GM11168 (cell line): ENCODE measurements at regions not wholly inside any gene's neighbourhood (a gene's known extent, or its start where the extent isn't known, plus 50 kb on each side); places are given as distances from the start of the nearest gene placed in this dataset.

Source experiments
- in situ Hi-C: fragments of 300-500 bp; cut with MboI; formaldehyde crosslinking; loops from one replicate; pipeline ENCODE4 v1.12.0; 2022; ENCODE audit warnings: low sequenced_read_pairs; ENCODE audit not compliant: unreplicated experiment

DNA sequence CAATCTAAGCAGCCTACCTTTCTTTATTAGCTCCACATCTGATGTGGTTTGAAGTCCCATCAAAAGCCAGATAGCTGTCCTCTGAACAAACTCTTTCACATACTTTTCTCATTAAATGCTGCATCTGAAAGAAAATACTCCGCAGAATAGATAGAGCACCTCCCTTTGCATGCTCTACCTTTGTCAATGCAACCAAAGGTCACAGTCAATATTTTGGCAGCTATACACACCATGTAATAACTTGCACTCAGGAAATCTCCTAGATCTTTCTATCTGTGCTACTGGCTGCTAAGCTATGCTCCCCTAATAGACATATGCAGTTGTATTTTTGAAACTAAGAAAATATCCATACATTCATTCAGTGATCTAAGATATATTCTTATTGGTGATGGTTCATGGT is 204.8 kb upstream of the ARRDC4 start:
- in situ Hi-C loops, result no loop called here

DNA sequence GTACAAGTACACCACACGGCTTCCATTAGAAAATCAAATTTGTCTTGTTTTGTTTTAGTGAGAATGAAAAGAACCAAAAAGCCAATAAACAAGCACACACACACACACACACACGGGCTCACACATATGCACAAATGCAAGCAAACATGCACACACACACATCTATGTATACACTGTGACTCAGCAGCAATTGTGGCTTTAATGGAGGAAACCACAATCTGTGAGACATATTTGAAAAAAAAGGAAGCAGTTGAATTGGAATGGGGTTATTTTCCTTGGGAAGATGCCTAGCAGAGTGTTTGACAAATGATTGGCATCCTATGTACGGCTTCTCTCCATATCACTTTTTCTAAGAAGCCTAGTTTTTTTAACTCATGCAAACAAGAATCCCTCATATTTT is 201.1 kb upstream of the ARRDC4 start:
- in situ Hi-C loops, result no loop called here

- in situ Hi-C loops, result no loop called here
These were observed 199.4 kb upstream of the ARRDC4 start for GRCh38 chr15:97761110-97761509.

DNA sequence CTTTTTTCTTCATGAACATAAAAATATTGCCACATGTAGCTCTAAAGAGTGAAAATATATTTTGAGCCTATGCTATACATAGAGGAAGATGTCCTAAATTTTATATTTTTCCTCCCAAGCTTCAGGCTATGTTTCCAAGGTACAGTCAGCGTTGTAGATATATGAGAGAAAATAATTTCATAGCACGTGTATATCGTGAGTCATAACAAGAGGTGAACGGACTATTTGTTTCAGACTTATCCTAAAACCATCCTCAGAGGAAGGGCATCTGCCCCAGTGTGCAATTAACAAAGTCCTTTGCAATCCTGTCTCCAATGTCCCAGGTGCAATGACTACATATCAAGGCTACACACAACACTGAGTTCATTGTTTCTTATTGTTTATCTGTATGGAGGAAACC is 177.3 kb upstream of the ARRDC4 start:
- in situ Hi-C loops, result no loop called here

GRCh38 chr15:97786741-97787140 is 173.8 kb upstream of the ARRDC4 start:
- in situ Hi-C loops, result no loop called here

DNA sequence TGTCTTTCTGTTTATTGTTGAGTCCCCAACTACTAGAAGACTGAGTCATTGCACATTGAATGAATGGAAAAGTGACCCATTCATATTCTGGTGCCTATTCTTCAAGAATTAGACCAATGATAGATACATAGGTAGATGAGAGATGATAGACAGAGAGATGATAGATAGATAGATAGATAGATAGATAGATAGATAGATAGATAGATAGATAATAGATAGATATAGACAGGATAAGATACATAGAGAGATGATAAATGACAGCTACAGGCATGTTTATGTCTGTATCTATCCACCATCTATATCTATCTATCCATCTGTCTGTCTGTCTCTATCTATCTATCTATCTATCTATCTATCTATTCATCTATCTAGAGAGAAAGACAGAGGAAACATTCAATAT is 170.3 kb upstream of the ARRDC4 start:
- in situ Hi-C loops, result no loop called here

- in situ Hi-C loops, result no loop called here
These were observed 168.4 kb upstream of the ARRDC4 start for GRCh38 chr15:97791824-97792792.

DNA sequence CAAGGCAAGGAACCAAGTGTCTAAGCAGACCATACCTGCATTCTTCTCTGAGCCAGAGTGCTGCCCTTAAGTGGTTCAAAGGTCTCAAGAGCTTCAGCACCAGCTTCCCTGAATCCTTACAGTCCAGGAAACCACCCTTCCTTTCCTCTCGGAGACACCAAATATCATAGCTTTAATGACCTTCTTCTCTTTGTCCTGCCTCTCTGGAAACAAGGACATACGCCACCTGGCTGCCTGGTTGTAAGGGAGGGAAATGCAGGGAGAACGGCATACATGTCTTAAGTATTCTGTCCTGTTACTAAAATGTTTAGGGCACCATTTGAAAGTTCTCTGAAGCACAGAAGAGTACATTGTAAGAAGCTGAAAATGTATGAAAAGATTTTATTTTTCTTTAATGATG is 155.6 kb upstream of the ARRDC4 start:
- in situ Hi-C loops, result no loop called here

DNA sequence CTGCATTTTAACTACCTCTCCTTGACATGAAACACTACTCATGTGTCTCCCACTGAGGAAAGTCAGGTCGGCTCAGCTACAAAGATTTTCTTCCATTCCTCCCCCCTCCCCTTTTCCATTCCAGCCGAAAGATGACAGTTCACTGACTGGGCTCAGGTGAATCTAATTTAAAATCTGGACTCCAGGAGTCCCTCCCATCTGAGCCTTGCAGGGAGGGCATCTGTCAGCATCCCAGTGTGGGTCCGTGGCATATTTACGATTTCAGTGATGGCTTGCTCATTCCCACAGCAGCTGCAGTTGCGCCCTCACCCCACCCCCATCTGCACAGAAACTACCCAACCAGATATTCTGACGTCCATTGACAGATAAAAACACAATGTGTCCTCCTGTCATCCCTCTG is 153.7 kb upstream of the ARRDC4 start:
- in situ Hi-C loops, result no loop called here

GRCh38 chr15:97815835-97816234 is 144.7 kb upstream of the ARRDC4 start:
- in situ Hi-C loops, result no loop called here

DNA sequence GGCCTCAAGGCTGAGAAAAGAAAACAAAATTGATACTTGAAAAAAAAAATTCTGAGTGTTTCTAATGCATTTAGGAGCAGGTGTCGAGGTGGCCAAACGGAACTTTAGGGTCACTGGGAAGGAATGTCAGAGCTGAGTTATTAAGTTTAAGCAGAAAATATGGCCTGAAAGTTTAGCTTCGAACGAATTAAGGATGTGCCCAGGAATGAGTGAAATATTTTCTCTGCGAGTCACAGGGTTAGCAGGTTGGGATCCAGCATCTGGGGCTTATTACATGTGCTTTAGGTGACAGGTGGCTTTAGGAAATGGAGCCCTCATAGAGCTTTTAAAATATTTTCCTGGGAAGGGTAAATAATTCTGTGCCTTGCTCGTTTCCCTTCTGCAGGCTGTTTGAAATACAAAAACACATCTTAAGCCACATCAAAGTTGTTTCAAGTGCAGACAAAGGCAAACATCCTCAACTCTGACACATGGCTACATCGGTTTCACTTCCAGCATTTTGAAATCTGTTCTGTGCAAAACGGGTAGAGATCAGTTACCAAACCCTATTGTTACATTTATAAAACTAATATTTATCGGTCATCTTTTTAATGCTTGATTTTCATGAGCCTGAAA is 143.1 kb upstream of the ARRDC4 start:
- in situ Hi-C loops, result no loop called here

GRCh38 chr15:97836003-97836402 is 124.5 kb upstream of the ARRDC4 start:
- in situ Hi-C loops, result no loop called here

- in situ Hi-C loops, result no loop called here
These were observed 122.6 kb upstream of the ARRDC4 start for GRCh38 chr15:97837896-97838295.

- in situ Hi-C loops, result no loop called here
These were observed 121.8 kb upstream of the ARRDC4 start for GRCh38 chr15:97838606-97839210.

GRCh38 chr15:97840501-97840900 is 120.0 kb upstream of the ARRDC4 start:
- in situ Hi-C loops, result no loop called here

- in situ Hi-C loops, result no loop called here
These were observed 118.9 kb upstream of the ARRDC4 start for GRCh38 chr15:97841558-97841957.

DNA sequence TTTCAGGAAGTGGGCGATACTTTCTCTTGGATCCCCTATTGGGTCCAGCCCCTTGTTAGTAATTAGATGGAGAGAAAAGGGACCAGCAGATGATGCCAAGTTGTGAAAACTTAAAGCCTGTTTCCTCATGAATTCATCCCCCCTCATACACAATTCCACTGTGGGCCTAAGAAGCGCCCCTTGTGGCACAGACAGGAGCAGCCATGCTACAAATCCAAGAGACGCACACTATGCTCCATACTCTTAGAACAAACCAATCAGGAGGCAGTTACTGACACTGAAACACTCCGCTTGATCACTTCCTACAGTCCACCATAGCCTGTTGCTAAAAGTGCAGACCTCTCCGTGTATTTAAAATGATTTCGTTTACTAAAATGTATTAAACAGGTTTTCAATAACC is 111.3 kb upstream of the ARRDC4 start:
- in situ Hi-C loops, result no loop called here

DNA sequence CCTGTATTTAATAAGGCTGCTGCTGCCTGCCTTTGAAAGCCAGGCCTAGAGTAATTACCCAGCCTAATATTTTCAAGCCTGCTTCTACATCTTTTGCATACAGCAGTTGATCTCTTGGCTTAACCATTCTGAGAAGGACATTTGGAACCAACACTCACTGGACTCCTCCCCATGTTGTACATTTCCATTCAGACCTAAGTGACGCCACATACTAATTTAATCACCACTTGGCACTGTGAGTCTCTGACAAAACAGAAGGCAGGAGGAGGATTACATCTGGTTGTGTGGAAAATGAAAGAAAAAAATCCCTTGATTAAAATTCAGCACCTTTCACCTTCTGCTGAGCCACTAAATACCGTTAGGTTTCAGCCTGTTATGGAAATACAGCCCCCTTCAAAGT is 102.2 kb upstream of the ARRDC4 start:
- in situ Hi-C loops, result no loop called here

DNA sequence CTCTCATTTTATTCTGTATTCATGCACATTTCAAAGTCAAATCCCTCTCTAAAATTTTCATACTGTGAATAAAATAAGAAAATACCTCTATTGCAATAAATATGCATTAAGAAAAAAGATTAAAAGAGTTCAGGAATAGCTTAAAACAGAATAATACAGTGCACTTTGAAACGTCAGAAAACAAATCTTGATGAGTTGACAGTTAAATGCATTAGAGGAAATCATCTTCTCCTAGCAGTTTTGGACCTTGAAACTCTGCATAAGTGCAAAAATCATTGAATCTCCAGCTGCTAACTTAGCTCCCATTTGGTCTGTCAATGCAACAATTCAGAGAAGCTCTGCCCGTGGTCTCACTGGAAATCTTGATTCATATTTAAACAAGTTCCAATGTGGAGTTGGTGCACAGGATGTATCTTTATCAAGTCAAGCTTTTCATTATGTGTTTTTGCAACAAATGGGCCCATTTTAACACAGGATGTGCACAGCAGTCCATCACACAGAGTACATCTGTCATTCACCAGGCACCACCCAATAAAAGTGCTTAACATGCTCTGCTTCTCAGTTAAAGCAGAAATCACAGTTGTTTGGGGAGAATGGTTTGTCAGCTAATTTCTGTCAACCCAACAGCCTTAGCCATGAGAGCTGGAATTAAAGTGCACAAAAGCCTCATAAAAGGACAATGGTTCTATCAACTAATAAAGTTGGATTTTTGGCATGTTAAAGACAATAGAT is 98.8 kb upstream of the ARRDC4 start:
- in situ Hi-C loops, result no loop called here

- in situ Hi-C loops, result no loop called here
These were observed 93.5 kb upstream of the ARRDC4 start for GRCh38 chr15:97866959-97867358.

- in situ Hi-C loops, result no loop called here
These were observed 92.6 kb upstream of the ARRDC4 start for GRCh38 chr15:97867870-97868269.
